Osteoblast (primary cell): ENCODE measurements at regions not wholly inside any gene's neighbourhood (a gene's known extent, or its start where the extent isn't known, plus 50 kb on each side); places are given as distances from the start of the nearest gene placed in this dataset.

Experiments used
- DNase-seq: peaks from one replicate; pipeline ENCODE4 v3.0.0; 2011; ENCODE audit warnings: low spot score, mixed read lengths; ENCODE audit not compliant: insufficient read length; ENCODE audit errors: missing footprints
- H2AFZ ChIP-seq: 2 replicates; pipeline ENCODE4 v1.6.0; 2011; ENCODE audit warnings: mild to moderate bottlenecking, low read length
- H3K27ac ChIP-seq: 2 replicates; pipeline ENCODE4 v1.5.1; 2011; ENCODE audit warnings: mild to moderate bottlenecking, low read depth, low read length, moderate library complexity
- H3K27me3 ChIP-seq: 2 replicates; pipeline ENCODE4 v1.6.0; 2012; ENCODE audit warnings: mild to moderate bottlenecking, control low read depth, inconsistent platforms, low read length, moderate library complexity; ENCODE audit not compliant: insufficient read depth
- H3K36me3 ChIP-seq: 2 replicates; pipeline ENCODE4 v1.5.1; 2011; ENCODE audit warnings: mild to moderate bottlenecking, low read length, control low read depth, moderate library complexity; ENCODE audit not compliant: insufficient read depth
- H3K4me1 ChIP-seq: 2 replicates; pipeline ENCODE4 v1.5.1; 2011; ENCODE audit warnings: mild to moderate bottlenecking, low read length, control low read depth, moderate library complexity; ENCODE audit not compliant: insufficient read depth
- H3K4me2 ChIP-seq: 2 replicates; pipeline ENCODE4 v1.6.0; 2011; ENCODE audit warnings: mild to moderate bottlenecking, low read length; ENCODE audit not compliant: insufficient read depth
- H3K4me3 ChIP-seq: fragments of 200-600 bp; sonication (generic); 3 replicates; pipeline ENCODE4 v1.5.1; 2012; ENCODE audit warnings: mild to moderate bottlenecking, low read length, inconsistent platforms; ENCODE audit not compliant: insufficient read depth
- H3K79me2 ChIP-seq: 2 replicates; pipeline ENCODE4 v1.6.0; 2012; ENCODE audit warnings: mild to moderate bottlenecking, low read length, control low read depth, inconsistent platforms; ENCODE audit not compliant: insufficient read depth
- H3K9me3 ChIP-seq: 2 replicates; pipeline ENCODE4 v1.5.1; 2011; ENCODE audit warnings: low read depth, low read length, control low read depth
- H4K20me1 ChIP-seq: 2 replicates; pipeline ENCODE4 v1.6.0; 2012; ENCODE audit warnings: mild to moderate bottlenecking, low read length, control low read depth; ENCODE audit not compliant: insufficient read depth
- CTCF ChIP-seq: IDR thresholded peaks from 2 replicates; pipeline ENCODE4 v1.5.1; 2011; ENCODE audit warnings: mild to moderate bottlenecking, low read depth, low read length, moderate library complexity; ENCODE audit errors: extremely low read depth

DNA sequence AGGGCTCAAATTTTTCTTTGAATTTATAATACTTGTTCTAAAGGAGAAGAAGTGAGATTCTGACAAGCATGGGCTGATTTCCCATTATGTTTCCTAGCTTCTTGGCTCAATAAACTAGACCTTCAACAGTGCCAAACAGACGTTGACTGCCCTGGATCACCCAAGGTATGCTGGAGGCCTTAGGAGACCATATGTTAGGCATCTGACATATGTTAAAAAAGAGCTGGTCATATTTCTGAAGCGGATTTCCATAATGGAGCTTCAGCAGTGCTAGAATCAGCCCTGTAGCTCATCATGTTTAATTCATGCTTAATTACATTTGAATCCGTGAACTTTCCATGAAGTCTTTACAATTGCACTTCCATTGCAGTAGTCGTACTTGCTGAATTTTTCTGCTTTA, 653.3 kb downstream of the DIAPH3 start:
- Histone ChIP-seq H3K27me3 (no peaks in the 10 kb centered on the region), H3K4me2 (no peak overlapping the region), H2AFZ (no peak overlapping the region), H3K4me3 (no peak overlapping the region), H3K79me2 (no peaks in the 10 kb centered on the region), H3K9me3 (no peaks in the 10 kb centered on the region), H3K27ac (no peak overlapping the region), H3K4me1 (no peaks in the 10 kb centered on the region), H3K36me3 (no peaks in the 10 kb centered on the region), H4K20me1 (no peaks in the 10 kb centered on the region)
- peak; percentile 57 for DNase-seq
- TF ChIP-seq CTCF = no peak

GRCh38 chr13:59513686-59514085, 650.0 kb downstream of the DIAPH3 start:
- Histone ChIP-seq H3K36me3 (no peaks in the 10 kb centered on the region), H3K27me3 (no peaks in the 10 kb centered on the region)
- no peak for DNase-seq

DNA sequence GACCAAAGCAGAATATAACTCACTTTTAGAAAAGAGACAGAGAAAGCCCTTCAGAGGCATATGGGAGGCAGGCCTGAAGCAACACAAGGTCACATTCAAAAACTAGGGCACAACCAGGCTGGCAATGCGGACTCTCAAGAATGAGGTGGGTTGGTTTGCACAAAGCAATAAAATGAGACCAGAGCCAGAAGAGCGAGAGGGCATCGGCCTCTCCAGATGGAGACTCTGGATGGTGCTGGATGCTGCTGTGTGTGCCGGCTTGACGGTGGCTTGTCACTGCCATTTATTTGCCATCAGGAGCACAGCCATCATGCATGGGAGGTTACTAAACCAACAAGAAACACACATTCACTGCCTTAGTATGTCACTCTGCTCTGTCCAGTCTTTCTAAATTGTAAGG, 649.4 kb downstream of the DIAPH3 start:
- no peaks in the 10 kb centered on the region for H3K36me3 ChIP-seq
- H3K27ac ChIP-seq = no peak overlapping the region
- no peak for TF ChIP-seq CTCF

More at GRCh38 chr13:59513686-59514085, 650.0 kb downstream of the DIAPH3 start:
- Histone ChIP-seq H3K4me2 (no peak overlapping the region), H3K4me1 (no peaks in the 10 kb centered on the region), H3K27ac (no peak overlapping the region), H3K79me2 (no peaks in the 10 kb centered on the region), H2AFZ (no peak overlapping the region), H3K9me3 (no peaks in the 10 kb centered on the region), H3K4me3 (no peak overlapping the region), H4K20me1 (no peaks in the 10 kb centered on the region)
- no peak for TF ChIP-seq CTCF

GRCh38 chr13:59519819-59520218, 643.9 kb downstream of the DIAPH3 start:
- no peak for TF ChIP-seq CTCF
- no peak overlapping the region for H3K27ac ChIP-seq
- no peaks in the 10 kb centered on the region for H3K36me3 ChIP-seq
- no peak overlapping the region for H3K4me2 ChIP-seq
- H3K4me3 ChIP-seq = no peak overlapping the region
- no peaks in the 10 kb centered on the region for H3K9me3 ChIP-seq
- H4K20me1 ChIP-seq = no peaks in the 10 kb centered on the region
- no peak for DNase-seq
- H3K79me2 ChIP-seq = no peaks in the 10 kb centered on the region
- no peaks in the 10 kb centered on the region for H3K27me3 ChIP-seq
- no peaks in the 10 kb centered on the region for H3K4me1 ChIP-seq
- H2AFZ ChIP-seq = no peak overlapping the region

More for the DNA sequence above, 649.4 kb downstream of the DIAPH3 start:
- no peaks in the 10 kb centered on the region for H3K27me3 ChIP-seq
- H4K20me1 ChIP-seq = no peaks in the 10 kb centered on the region
- no peak overlapping the region for H3K4me3 ChIP-seq
- H3K4me2 ChIP-seq = no peak overlapping the region
- no peaks in the 10 kb centered on the region for H3K4me1 ChIP-seq
- no peaks in the 10 kb centered on the region for H3K9me3 ChIP-seq
- DNase-seq = no peak
- no peak overlapping the region for H2AFZ ChIP-seq
- no peaks in the 10 kb centered on the region for H3K79me2 ChIP-seq
